HG03469 (cell line): ENCODE measurements at regions not wholly inside any gene's neighbourhood (a gene's known extent, or its start where the extent isn't known, plus 50 kb on each side); places are given as distances from the start of the nearest gene placed in this dataset.

Experiments
- ATAC-seq: cut with Tn5 transposase; IDR thresholded peaks from one replicate; pipeline ENCODE4 v1.9.1; 2021; ENCODE audit warnings: mild to moderate bottlenecking, moderate library complexity, moderate number of reproducible peaks; ENCODE audit not compliant: unreplicated experiment

GRCh38 chr16:85162478-85163277 lies 50.4 kb upstream of the CIBAR2 start:
- ATAC-seq, result no peak

GRCh38 chr16:85163278-85164112 lies 51.2 kb upstream of the CIBAR2 start:
- no peak for ATAC-seq

- no peak for ATAC-seq
Observed at GRCh38 chr16:85164431-85164830, 52.2 kb upstream of the CIBAR2 start.

GRCh38 chr16:85164838-85165516 lies 52.7 kb upstream of the CIBAR2 start:
- ATAC-seq, result no peak

- no peak for ATAC-seq
Observed at GRCh38 chr16:85165781-85166180, 53.5 kb upstream of the CIBAR2 start.

GRCh38 chr16:85166281-85166680 lies 54.0 kb upstream of the CIBAR2 start:
- no peak for ATAC-seq

GRCh38 chr16:85166699-85167588 lies 54.7 kb upstream of the CIBAR2 start:
- ATAC-seq, result no peak

GRCh38 chr16:85167589-85168537 lies 55.6 kb upstream of the CIBAR2 start:
- no peak for ATAC-seq

- ATAC-seq, result no peak
Observed at GRCh38 chr16:85168732-85169256, 56.5 kb upstream of the CIBAR2 start.

GRCh38 chr16:85169333-85170065 lies 57.2 kb upstream of the CIBAR2 start:
- ATAC-seq, result no peak

- no peak for ATAC-seq
Observed at GRCh38 chr16:85170066-85170491, 57.8 kb upstream of the CIBAR2 start.

- ATAC-seq, result no peak
Observed at GRCh38 chr16:85170590-85171003, 58.3 kb upstream of the CIBAR2 start.

GRCh38 chr16:85171004-85171758 lies 58.9 kb upstream of the CIBAR2 start:
- ATAC-seq, result no peak

- no peak for ATAC-seq
Observed at GRCh38 chr16:85171759-85172454, 59.6 kb upstream of the CIBAR2 start.

- no peak for ATAC-seq
Observed at GRCh38 chr16:85172455-85173145, 60.3 kb upstream of the CIBAR2 start.
